Gastrocnemius medialis (tissue), 4 donors: ENCODE measurements at regions not wholly inside any gene's neighbourhood (a gene's known extent, or its start where the extent isn't known, plus 50 kb on each side); places are given as distances from the start of the nearest gene placed in this dataset.

ENCODE experiments used
- POLR2A ChIP-seq, 2 donors: fragments of 450-650 bp; IDR thresholded peaks; one replicate each; pipeline ENCODE4 v1.6.1; 2017; ENCODE audit warnings: antibody characterized with exemption in 2 of 2, mild to moderate bottlenecking in 2 of 2, moderate library complexity in 2 of 2
- TF ChIP-seq, protein P1 (sequence below), 5 experiments: fragments of 450-650 bp in 3 of 5; fragments of 200-600 bp in 2 of 5; sonication (generic) in 2 of 5; IDR thresholded peaks in 4 of 5; conservative IDR thresholded peaks in 1 of 5; 1 replicate in 4 of 5; 2 replicates in 1 of 5; pipeline ENCODE4 v1.5.1; 2016 to 2019; ENCODE audit warnings: antibody characterized with exemption in 5 of 5, mild to moderate bottlenecking in 3 of 5, moderate library complexity in 3 of 5

GRCh38 chr14:53890611-53891101 is 66.0 kb downstream of the BMP4 start:
- TF ChIP-seq, protein P1, sequence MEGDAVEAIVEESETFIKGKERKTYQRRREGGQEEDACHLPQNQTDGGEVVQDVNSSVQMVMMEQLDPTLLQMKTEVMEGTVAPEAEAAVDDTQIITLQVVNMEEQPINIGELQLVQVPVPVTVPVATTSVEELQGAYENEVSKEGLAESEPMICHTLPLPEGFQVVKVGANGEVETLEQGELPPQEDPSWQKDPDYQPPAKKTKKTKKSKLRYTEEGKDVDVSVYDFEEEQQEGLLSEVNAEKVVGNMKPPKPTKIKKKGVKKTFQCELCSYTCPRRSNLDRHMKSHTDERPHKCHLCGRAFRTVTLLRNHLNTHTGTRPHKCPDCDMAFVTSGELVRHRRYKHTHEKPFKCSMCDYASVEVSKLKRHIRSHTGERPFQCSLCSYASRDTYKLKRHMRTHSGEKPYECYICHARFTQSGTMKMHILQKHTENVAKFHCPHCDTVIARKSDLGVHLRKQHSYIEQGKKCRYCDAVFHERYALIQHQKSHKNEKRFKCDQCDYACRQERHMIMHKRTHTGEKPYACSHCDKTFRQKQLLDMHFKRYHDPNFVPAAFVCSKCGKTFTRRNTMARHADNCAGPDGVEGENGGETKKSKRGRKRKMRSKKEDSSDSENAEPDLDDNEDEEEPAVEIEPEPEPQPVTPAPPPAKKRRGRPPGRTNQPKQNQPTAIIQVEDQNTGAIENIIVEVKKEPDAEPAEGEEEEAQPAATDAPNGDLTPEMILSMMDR (IDR thresholded peaks at IDR 0.05 in 4 of 5, conservative IDR thresholded peaks at IDR 0.05 in 1 of 5): no peak
- no peak for TF ChIP-seq POLR2A (IDR thresholded peaks at IDR 0.05)
